Left ventricle myocardium superior (tissue), 1 donor: ENCODE measurements at regions not wholly inside any gene's neighbourhood (a gene's known extent, or its start where the extent isn't known, plus 50 kb on each side); places are given as distances from the start of the nearest gene placed in this dataset.
A peak's percentile ranks its signal among the peaks of the same experiment; 100 is the strongest.
"Not testable (repeated sequence)": the region's sequence is repeated elsewhere in the genome, so short reads cannot be mapped to it uniquely, and the experiment has no call there.

Source experiments
- ATAC-seq: fragments of 200-7000 bp; cut with Tn5 transposase; one replicate; pipeline ENCODE4 v1.9.1; 2020; ENCODE audit warnings: mild to moderate bottlenecking, moderate library complexity
- DNase-seq: peaks from one replicate; pipeline ENCODE4 v3.0.0-alpha.2; 2020
- intact Hi-C: fragments of 100-400 bp; cut with micrococcal nuclease; formaldehyde crosslinking; loops from one replicate; pipeline ENCODE4 v1.11.0; 2022
- donor health status: DM: no; HTN: yes; CAD: no; lungs with severe emphysema.

DNA sequence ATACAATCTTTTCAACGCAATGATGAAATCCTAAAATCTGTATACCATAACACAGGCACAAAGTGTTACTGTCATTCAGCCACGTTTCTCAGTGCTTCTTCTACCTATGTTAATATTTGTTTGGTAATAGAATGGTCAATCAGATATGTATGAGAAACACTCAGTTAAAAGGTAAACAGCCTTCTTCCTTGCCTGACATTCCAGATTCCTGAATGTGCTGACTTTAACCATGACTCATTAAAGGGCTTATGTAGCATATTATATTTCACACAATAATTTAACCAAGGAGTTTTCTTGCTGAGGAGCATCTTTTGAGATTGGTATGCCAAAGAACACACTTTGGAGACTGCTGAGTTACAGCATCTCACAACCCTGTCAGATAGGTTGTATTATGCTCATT, 187.6 kb downstream of the CETN3 start:
- intact Hi-C loops: no loop called here
- no peak for DNase-seq
- no peak for ATAC-seq

DNA sequence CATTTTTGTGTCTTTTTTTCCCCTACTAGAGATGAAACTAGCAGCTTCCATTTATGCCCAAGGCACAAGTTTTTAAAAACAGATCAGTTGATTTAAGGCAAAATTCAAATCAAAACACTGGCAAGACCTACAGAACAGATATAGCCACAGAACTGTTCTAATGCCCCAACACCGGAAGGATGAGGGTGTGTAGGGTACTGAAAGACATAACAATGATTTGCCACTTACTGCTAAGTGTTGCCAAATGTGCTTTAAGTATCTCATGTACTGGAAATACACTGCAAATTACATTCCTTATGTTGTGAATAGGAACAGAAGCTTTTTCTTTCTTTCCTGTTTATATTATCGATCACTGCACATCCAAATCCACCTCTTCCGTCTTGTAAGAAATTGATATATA, 189.0 kb downstream of the CETN3 start:
- DNase-seq: no peak
- intact Hi-C loops: no loop called here
- no peak for ATAC-seq

DNA sequence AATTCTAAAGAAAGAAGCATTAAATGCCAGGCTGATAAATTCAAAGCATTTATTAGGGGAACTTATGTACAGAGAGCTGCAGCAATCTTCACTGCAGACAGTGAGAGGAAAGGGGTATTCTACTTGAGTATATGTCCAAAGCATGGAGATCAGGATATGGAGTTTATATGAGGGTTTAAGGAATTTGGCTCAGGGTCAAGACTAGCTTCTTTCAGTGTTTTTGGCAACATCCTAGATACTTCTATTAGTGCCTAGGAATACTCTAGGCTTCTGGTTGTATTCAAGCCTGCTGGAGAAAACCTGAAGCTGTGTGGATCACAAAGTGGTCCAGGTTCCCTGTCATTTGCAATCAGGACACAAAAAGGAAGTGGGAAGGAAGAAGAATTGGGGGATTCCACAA, 194.6 kb downstream of the CETN3 start:
- DNase-seq (no peak), ATAC-seq (no peak)
- intact Hi-C loops: no loop called here

DNA sequence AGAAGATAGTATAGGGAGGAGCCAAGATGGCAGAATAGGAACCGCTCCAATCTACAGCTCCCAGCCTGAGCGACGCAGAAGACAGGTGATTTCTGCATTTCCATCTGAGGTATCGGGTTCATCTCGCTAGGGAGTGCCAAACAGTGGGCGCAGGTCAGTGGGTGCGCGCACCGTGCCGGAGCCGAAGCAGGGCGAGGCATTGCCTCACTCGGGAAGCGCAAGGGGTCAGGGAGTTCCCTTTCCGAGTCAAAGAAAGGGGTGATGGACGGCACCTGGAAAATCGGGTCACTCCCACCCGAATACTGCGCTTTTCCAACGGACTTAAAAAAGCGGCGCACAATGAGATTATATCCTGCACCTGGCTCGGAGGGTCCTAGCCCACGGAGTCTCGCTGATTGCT, 201.2 kb downstream of the CETN3 start:
- ATAC-seq, intact Hi-C loops, DNase-seq: not testable (repeated sequence)

DNA sequence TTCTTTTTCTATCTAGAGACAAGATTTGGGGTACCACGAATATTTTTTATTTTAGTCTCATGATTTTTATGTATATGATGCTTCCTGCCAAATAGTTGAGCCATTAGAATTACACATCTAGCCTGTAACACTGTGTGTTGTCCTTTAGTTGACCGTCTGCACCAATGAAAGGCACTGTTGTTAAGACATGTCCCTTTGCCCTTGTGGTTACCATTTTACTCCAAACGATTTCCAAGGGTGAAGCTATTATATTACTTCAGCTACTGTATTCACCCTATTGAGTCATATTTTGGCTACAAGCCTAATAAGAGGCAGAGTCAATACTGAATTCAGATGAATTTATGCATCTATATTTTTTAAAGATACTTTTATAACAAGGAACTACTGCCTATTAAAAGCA, 207.6 kb downstream of the CETN3 start:
- DNase-seq (no peak), ATAC-seq (no peak)
- intact Hi-C loops: no loop called here

DNA sequence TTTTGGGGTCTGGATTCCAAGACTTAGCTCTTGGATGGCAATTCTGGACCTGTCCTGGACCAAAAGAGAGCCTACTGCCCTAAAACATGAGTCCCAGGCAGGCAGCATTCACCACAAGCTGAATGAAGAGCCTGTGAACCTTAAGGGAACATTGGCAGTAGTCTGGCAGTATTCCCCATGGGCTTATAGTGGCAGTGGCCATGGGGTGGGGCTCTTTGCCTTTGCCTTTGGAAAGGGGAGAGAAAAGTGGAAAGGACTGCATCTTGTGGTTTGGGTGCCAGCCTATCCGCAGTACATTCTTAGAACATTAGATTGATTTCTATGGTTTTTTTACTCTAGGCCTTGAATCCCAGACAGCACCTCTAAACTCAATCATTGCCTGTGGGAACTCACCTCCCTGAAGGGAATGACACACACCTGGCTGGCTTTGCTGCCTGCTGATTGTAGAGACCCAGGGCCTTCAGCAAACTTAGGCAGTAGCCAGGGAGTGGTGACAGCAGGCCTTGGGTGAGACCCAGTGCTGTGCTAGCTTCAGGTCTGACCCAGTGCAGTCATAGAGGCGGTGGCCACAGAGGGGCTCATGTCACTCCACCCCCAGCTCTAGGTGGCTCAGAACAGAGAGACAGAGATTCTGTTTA, 216.3 kb downstream of the CETN3 start:
- ATAC-seq (no peak), DNase-seq (no peak)
- intact Hi-C loops: no loop called here

DNA sequence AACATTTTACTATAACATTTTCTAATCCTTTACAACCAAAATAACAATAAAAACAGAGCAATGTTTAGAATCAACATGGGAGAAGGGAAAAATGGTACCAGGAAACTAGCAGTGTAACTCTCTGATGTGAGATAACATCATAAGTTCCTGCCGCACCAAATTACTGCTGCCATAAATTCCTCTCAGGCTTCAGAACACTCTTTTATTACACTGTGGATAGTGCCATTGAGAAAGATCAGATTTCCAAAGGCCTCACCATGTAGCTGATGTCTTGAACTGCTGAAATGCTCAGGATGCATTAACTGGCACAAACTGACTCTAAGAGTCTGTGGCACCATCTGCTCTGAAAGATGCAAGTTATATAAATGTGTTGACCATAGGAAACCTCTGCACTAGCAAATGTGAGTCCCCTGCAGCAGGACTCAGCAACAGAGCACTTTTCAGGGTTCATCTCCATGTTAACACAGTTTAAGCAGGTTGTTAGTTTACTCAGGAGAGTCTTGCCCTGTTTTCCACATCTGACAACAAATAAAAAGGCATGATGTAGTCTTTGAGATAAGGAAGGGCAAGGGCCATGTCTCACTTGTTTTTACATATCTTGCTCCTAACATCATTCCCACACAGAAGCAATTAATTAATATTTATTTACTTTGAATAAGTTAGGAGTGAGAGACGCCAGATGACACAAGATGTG, 218.1 kb downstream of the CETN3 start:
- no peak for DNase-seq
- intact Hi-C loops: no loop called here
- ATAC-seq: no peak

DNA sequence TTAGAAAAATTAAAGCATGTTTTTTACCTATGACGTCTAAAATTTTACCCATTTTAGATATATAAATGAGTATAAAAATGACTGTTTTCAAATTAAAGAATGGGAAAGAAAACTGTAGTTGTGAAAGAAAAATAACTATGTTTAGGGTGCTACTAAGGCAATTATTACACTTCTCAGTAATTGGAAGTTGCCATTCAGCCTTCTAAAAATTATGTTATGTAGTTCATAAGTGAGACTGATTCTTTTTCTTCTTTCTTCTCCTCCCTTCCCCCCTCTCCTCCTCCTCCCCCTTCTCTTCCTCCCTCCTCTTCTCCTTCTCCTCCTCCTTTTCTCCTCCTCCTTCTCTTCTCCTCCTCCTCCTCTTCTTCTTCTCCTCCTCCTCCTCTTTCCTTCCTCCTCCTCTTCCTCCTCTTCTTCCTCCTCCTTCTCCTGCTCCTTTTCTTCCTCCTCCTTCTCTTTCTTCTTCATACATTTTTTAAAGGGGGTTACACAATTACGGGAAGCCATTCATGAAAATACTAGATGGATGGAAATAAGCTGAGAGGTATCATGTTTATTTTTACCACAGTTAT, 223.6 kb downstream of the CETN3 start:
- no peak for DNase-seq
- ATAC-seq: no peak

DNA sequence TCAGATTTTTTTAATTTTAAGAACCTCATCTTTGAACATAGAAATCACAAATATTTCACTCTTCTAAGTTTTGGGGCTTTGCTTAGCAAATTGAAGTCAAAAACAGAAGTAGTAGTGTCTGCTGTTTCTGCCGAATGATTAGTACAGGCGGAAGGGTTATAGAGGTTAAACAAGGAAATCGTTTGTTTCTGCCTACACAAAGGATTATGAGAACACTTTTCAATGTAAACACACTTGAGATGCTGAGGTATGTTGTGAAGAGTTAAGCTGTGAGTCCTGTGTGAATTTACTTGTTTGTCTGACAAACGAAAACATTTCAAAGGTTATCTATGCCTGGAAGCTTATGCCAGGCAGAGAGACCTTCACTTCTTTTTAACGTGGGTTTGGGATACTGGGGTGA, 224.8 kb downstream of the CETN3 start:
- no peak for DNase-seq
- intact Hi-C loops: no loop called here
- no peak for ATAC-seq

More for the DNA sequence above, 223.6 kb downstream of the CETN3 start:
- intact Hi-C loops: no loop called here

DNA sequence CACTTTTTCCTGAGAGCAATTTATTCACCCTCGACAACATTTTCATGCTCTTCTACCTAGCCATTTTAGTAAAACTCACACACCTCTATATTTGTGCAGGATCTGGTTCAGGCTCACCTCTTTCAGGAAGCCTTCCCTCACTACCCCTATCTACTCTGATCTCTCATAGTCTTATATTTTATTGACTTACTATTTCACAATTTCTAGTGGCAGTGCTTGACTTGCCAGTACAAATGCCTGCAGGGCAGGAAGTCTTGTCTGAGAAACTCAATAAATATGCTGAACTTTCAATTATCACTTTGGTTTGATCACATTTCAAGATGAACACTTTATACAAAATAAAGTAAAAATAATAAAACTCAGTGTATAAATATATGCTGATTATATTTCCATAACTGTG, 226.8 kb downstream of the CETN3 start:
- DNase-seq: no peak
- no peak for ATAC-seq
- intact Hi-C loops: no loop called here

DNA sequence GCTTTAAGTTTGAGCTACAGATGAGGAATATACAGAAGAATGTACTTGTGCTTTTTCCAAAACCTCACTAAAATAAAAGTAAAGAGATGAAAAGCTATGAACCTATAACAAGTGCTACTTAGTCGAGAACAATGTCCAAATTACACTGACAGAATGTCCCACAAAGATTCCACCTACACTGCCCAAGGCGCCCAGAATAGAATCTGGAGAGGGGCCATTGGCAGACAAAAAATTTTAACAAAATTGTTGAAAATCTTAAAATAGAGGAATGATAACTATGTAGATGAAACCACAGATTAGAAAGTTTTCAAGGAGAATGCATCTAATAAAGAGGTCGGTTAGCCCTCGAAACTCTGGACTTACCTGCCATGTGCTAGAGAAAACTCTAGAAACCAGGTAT, 235.3 kb downstream of the CETN3 start:
- intact Hi-C loops: no loop called here
- ATAC-seq: no peak
- DNase-seq: no peak

DNA sequence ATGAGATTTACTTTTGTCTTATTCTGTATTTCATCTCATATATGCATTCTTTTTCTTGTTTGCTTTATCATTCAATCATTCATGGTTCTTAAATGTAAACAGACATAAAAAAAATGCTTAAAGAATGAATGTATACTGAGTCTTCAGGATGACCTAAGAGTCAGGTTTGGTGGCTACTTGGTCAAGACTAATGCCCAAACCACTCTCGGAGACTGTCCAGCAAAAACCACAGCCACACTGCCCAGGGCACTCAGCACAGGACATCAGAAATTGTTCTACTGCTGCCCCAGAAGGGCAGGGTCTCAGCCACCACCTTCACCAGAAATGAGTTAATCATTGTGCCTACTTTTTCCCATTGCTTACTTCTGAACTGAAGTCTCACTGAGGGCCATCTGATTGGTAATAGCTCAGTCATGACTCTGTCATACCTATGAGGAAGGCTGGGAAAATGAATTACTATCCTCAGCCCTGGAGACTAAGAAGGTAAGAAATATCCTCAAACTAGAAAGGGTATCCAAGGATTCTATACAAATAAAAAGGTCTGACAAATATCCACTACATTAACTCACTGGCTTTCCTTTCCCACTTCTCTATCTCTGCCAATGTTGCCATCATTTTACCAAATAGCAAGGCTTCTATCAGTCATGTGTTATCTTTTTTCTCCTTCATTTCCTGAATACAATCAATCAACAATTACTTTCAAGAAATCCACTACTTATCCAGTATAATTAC, 236.1 kb downstream of the CETN3 start:
- no peak for ATAC-seq
- intact Hi-C loops: no loop called here
- no peak for DNase-seq

DNA sequence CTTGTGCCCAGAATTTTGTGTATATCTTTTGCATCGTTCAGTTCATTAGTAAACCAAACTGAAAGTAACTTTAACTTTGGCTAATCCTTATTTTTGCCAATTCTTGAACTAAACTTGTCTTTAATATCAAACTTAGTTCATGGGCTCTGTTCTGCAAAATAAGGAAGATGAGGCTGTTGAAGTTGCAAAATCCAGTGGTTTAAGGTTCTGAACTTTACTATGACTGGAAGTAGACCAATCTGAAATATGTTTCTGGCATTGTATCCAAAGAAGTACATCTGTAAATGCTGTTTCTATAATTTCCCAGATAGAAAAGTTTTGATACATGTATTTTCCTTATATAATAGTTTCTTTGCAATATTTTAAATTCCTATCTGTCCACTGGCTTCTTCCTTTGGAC, 238.1 kb downstream of the CETN3 start:
- DNase-seq (no peak), ATAC-seq (no peak)
- intact Hi-C loops: no loop called here

DNA sequence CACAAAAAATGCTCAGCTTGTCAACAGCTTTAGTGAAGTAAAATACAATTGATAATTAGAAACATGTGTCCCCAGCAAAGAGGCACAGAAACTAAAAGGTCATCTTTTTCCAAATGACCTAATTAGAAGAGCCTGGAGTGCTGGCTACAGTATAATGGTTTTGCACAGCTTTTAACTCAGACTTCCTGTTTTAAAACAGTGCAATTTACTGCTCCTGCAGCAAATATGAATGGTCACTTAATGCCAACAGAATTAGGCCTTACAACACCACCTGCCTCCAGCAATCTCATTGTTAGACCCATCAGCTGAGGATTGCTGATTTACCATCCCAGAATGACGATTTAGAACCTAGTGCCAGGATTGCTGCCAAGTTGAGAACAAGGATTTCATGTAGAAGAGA, 239.3 kb downstream of the CETN3 start:
- ATAC-seq (peak; percentile 75), DNase-seq (no peak)
- intact Hi-C loops: no loop called here

DNA sequence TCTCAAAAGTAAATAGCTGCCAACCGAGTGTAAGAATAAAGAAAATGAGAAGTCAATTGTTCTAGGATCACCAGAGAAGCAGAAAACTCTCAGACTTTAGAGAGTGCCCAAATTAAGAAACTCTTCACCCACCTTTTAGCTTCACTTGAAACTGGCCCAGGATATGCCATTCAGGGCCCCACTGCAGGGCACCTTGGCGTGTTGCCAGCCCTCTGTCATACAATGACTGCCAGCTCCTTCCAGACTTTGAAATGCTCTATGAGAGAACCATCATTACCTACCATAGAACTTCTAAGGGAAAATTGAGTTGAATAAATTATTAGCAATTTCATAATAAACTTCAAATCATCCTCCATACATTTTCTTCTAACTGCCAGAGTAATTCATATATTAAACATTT, 240.5 kb downstream of the CETN3 start:
- DNase-seq: peak; percentile 49
- intact Hi-C loops: no loop called here
- ATAC-seq: no peak

DNA sequence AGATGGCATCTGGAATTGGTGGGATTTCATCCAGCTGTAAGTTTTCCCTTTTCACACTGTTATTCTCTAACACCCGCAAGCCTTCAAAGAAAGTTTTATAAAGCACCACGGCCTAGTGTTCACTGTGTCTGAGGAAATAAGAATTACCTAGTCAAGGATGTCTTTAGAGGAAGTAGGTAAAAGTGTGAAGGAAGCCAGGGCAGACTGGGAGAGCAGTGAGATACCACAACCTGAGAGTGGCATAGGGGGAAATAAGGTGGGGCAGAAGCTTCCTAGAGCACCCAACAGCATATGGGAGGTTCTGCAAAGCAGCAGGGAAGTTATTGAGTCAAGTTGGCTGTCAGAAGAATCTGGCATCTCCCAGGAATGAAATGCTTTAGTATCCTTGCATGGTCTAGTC, 241.2 kb downstream of the CETN3 start:
- no peak for DNase-seq
- intact Hi-C loops: no loop called here
- ATAC-seq: no peak

DNA sequence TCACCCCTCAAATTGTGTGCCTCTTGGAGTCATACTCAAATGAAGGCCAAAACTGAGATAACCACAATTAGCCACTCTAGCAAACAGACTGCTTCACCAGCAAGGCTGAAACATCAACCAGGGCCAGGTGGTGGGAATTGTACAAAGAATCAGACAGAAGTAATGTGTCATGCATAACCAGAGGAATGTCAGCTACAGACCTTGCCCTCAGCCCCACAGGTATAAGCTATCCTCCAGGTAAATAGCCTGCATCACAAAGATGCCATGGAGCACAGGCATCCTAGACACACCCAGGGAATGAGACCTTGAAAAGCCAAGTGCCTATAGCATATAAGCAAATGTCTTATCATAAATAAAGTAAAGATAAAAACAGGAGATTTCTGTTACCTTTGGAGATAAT, 242.7 kb downstream of the CETN3 start:
- intact Hi-C loops: no loop called here
- ATAC-seq (no peak), DNase-seq (no peak)

DNA sequence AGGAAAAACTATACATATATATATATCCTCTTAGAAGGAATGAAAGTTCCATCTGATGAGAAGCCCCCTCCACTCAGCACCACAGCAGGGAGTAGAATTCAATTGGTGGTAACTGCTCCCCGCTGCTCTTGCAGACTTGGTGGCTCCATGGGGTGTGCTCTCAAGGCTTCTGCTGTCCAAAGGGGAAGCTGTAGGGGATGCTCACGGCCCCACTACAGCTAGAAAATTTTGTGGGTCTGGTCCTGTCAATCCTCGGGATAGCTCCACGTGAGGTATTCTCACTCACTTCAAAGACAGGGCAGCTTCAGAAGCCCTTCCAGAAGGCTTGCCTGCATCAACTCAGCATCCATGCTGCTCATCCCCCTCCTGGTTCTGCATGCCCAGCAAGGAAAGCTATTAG, 247.2 kb downstream of the CETN3 start:
- DNase-seq: no peak
- intact Hi-C loops: no loop called here
- ATAC-seq: no peak

DNA sequence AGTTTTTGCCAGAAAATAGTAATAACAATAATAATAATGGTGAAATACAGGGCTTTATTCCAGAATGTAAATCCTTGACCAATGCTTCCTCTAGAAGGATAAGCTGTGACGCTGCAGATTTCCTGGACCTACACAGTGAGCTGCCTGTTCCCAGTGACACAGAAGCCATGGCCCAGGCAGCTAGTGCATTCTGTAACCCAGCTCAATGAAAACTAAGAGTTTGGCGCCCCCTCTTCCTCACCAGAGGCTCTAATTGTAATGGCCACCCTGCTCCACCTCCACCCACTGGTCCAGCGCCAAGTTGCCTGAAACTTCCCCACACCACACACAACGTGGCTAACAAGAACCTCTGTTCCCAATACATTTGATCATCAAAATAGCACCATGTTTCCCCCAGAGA, 248.1 kb downstream of the CETN3 start:
- ATAC-seq (peak; percentile 74), DNase-seq (peak; percentile 45)
- intact Hi-C loops: no loop called here

DNA sequence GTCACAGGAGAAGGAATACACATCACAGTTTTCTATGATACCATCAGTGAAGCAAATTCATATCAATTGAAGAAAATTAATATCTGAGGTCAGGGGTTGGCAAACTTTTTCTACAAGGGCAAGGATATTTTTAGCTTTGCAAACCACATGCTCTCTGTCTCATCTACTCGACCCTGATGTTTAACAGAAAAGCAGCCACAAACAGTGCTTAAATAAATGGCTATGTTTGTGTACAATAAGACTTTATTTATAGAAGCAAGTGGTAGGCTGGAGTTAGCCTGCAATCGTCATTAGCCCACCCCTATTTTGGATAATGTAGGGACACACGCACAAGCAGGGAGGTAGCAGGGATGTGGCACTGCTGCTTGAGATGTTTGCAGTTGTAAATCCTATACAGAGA, 251.4 kb downstream of the CETN3 start:
- ATAC-seq (no peak), DNase-seq (no peak)
- intact Hi-C loops: no loop called here
